ENCODE measurements at regions not wholly inside any gene's neighbourhood (a gene's known extent, or its start where the extent isn't known, plus 50 kb on each side); places are given as distances from the start of the nearest gene placed in this dataset.

- Histone ChIP-seq H3K4me1 (no peaks in the 10 kb centered on the region), H3K9me3 (no peaks in the 10 kb centered on the region), H3K4me3 (no peak overlapping the region), H3K36me3 (no peaks in the 10 kb centered on the region), H3K27me3 (peaks cover 0 to 11% (median 0%) of the 10 kb centered on the region in 7 donors), H3K27ac (no peak overlapping the region)
- ATAC-seq (no peak), DNase-seq (no peak)
- intact Hi-C loops (cut with DNase I), result no loop called here
- TF ChIP-seq CTCF (IDR thresholded peaks at IDR 0.05), result no peak
- 82% methylated on average over 2 of the region's 2 CpGs for WGBS, 2 donors
These were observed 336.9 kb upstream of the RSPO3 start for GRCh38 chr6:126781582-126781981.

GRCh38 chr6:126784161-126784790 is 334.2 kb upstream of the RSPO3 start:
- Histone ChIP-seq H3K9me3 (no peaks in the 10 kb centered on the region), H3K36me3 (no peaks in the 10 kb centered on the region), H3K4me1 (no peaks in the 10 kb centered on the region), H3K4me3 (no peak overlapping the region), H3K27me3 (peaks cover 0 to 11% (median 0%) of the 10 kb centered on the region in 7 donors), H3K27ac (no peak overlapping the region)
- intact Hi-C loops (cut with DNase I), result no loop called here
- TF ChIP-seq CTCF (IDR thresholded peaks at IDR 0.05), result no peak
- no peak for ATAC-seq
- 63 to 66% methylated on average over 2 of the region's 2 CpGs for WGBS, 2 donors
- DNase-seq, result no peak

- intact Hi-C loops (cut with DNase I), result no loop called here
- Histone ChIP-seq H3K4me3 (no peak overlapping the region), H3K36me3 (no peaks in the 10 kb centered on the region), H3K9me3 (no peaks in the 10 kb centered on the region), H3K27me3 (peaks cover 0 to 11% (median 0%) of the 10 kb centered on the region in 7 donors), H3K4me1 (no peaks in the 10 kb centered on the region), H3K27ac (no peak overlapping the region)
- DNase-seq (no peak), ATAC-seq (no peak)
- 89 to 93% methylated on average over 1 of the region's 1 CpG for WGBS, 2 donors
- no peak for TF ChIP-seq CTCF (IDR thresholded peaks at IDR 0.05)
These were observed 332.2 kb upstream of the RSPO3 start for GRCh38 chr6:126786262-126786661.

- H3K4me1 ChIP-seq, result no peaks in the 10 kb centered on the region
- WGBS, 2 donors, result 90 to 95% methylated on average over 1 of the region's 1 CpG
- no peak overlapping the region for H3K27ac ChIP-seq
- no peaks in the 10 kb centered on the region for H3K36me3 ChIP-seq
- no peak overlapping the region for H3K4me3 ChIP-seq
- ATAC-seq, result no peak
- DNase-seq, result no peak
- peaks cover 0 to 11% (median 0%) of the 10 kb centered on the region in 7 donors for H3K27me3 ChIP-seq
- no peak for TF ChIP-seq CTCF (IDR thresholded peaks at IDR 0.05)
- intact Hi-C loops (cut with DNase I), result no loop called here
- no peaks in the 10 kb centered on the region for H3K9me3 ChIP-seq
These were observed 330.8 kb upstream of the RSPO3 start for GRCh38 chr6:126787635-126788034.

All from heart right ventricle (tissue), 16 donors.